Activated CD8-positive, alpha-beta memory T cell treated with anti-CD3 and anti-CD28 coated beads, Interleukin-2, amount 50 U/mL, for 4 hours (primary cell): ENCODE measurements at regions not wholly inside any gene's neighbourhood (a gene's known extent, or its start where the extent isn't known, plus 50 kb on each side); places are given as distances from the start of the nearest gene placed in this dataset.

Experiments
- DNase-seq: peaks from one replicate; pipeline ENCODE4 v3.0.0-alpha.2; 2020

GRCh38 chr5:107257885-107258520 lies 412.7 kb downstream of the EFNA5 start:
- no peak for DNase-seq

- DNase-seq = no peak
Measured at GRCh38 chr5:107254902-107255234, 415.9 kb downstream of the EFNA5 start.

GRCh38 chr5:107254214-107254901 lies 416.4 kb downstream of the EFNA5 start:
- no peak for DNase-seq

GRCh38 chr5:107253246-107253645 lies 417.5 kb downstream of the EFNA5 start:
- DNase-seq = no peak

GRCh38 chr5:107251151-107251550 lies 419.6 kb downstream of the EFNA5 start:
- no peak for DNase-seq

DNA sequence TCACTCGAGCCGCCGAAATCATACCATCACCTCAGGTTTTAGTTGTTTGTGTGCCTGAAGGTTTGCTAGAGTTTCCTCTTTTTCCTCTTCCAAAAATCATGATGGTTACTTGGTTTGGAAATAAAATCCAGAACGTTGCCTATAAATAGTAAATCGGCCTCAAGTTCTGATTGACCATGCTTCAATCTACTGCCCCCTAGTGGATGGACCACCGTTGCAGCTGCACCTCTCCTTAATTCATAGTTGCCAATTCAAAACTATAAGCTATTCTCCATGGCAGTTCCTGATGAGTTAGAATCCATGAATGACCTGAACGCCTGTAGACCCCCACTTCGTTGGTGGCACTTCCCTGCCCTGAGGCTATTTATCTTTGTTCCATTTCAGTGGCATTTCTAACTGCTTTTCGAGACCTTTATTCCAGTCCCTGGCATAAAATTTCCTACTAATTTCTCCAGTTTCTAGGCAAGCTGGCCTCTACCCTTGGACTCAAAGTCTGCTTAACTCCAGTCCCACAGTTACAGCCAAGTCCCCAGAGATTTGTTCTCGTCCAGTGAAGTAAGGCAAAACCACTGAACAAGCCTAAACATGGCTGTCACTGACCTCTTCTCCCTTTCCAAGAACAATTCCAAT lies 422.6 kb downstream of the EFNA5 start:
- peak; percentile 21 for DNase-seq

DNA sequence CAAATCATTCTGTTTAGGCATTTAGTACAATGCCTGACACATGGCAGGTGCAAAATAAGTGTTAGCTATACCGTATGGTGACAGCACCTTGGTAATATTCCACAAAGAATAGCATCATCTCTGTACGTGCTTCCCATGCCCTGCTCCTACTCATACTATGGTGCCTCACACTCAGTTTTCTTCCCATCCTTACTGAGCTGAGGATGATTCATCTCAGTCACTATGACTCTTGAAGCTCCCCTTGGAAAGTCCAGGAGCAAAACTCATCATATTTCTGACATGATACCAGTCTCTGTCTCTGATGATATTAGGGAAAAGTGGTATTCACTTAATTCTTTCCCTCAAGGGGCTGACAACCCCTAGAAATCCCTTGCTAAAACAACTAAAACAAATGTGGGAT lies 423.3 kb downstream of the EFNA5 start:
- DNase-seq = no peak

DNA sequence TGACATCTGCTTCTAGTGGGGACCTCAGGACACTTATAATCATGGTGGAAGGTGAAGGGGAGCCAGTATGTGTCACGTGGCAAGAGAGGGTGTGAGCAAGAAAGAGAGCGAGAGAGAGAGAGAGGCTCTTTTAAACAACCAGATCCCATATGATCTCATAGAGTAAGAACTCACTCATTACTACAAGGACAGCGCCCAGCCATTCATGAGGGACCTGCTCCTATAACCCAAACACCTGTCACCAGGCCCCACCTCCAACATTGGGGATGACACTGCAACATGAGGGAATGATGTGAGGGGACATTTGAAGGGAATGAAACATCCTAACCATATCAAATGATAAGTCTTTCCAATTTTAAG lies 427.5 kb downstream of the EFNA5 start:
- no peak for DNase-seq

GRCh38 chr5:107242411-107243219 lies 428.1 kb downstream of the EFNA5 start:
- no peak for DNase-seq

GRCh38 chr5:107241841-107242240 lies 428.9 kb downstream of the EFNA5 start:
- no peak for DNase-seq

- no peak for DNase-seq
Measured at GRCh38 chr5:107235167-107235566, 435.6 kb downstream of the EFNA5 start.

GRCh38 chr5:107232788-107233187 lies 437.9 kb downstream of the EFNA5 start:
- DNase-seq = no peak

DNA sequence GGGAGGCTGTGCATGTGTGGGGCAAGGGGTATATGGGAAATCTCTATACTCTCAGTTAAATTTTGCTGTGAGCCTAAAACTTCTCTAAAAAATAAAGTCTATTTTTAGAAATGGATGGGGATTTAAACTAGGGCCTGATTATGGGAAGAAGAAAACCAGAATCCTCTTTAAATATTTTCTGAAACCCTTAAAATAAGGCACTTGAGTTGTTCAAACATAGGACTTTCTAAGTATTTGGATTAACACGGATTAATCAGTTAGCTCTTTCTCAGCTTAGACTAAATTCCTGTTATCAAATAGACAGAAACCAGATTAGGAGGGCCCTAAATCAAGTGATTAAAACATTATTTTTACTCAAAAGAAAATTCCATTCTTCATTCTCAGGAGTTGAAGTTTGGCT lies 438.4 kb downstream of the EFNA5 start:
- DNase-seq = no peak

GRCh38 chr5:107231191-107231590 lies 439.5 kb downstream of the EFNA5 start:
- DNase-seq = no peak

GRCh38 chr5:107230367-107230766 lies 440.4 kb downstream of the EFNA5 start:
- no peak for DNase-seq

DNA sequence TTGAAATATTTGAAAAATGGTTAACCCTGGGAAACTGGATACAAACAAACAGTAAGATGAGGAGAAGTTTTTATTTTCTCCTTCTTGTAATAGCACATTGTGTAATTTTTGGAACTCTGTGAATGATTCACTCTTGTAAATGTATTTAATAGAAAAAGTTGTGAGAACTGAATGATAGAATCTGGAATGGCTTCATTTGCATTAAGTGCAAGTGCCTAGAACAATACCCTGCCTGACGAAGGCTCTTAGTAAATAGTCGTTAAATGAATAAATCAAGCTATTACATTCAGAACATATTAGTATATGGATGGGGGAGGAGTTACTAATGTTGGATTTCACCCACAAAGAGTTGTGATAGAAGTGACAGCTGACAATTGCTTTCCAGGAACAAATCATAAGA lies 442.5 kb downstream of the EFNA5 start:
- DNase-seq = no peak

- no peak for DNase-seq
Measured at GRCh38 chr5:107224272-107224671, 446.5 kb downstream of the EFNA5 start.

DNA sequence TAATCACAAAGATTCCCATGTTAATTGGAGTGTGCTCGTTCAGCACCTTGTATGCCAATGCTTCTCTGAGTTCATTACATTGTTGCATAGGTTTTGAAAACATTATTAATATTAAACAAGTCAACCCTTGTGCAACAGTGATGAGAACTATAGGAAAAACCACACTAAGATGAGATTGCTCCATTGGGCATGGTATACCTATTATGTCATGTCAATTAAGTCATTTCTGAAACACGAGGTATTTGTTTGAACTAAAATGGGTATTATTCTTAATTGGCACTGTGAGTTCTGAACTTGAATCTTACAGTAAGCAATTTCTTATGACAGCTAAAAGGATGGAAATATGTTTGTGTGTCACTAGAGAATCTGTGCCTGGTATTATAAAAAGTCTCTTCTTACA lies 447.7 kb downstream of the EFNA5 start:
- DNase-seq = no peak

DNA sequence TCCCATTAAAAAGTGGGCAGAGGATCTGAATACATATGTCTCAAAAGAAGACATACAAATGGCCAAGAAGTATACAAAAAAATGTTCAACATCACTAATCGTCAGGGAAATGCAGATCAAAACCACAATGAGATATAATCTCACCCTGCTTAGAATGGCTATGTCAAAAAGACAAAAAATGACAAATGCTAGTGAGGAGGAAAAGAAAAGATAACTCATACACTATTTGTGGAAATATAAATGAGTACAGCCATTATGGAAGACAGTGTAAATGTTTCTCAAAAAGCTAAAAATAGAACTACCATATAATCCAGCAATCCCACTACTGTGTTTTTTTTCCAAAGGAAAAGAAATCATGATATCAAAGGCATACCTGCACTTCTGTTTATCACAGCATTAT lies 450.7 kb downstream of the EFNA5 start:
- no peak for DNase-seq

GRCh38 chr5:107218457-107219193 lies 452.1 kb downstream of the EFNA5 start:
- DNase-seq = no peak

- DNase-seq = no peak
Measured at GRCh38 chr5:107217721-107218130, 453.0 kb downstream of the EFNA5 start.

DNA sequence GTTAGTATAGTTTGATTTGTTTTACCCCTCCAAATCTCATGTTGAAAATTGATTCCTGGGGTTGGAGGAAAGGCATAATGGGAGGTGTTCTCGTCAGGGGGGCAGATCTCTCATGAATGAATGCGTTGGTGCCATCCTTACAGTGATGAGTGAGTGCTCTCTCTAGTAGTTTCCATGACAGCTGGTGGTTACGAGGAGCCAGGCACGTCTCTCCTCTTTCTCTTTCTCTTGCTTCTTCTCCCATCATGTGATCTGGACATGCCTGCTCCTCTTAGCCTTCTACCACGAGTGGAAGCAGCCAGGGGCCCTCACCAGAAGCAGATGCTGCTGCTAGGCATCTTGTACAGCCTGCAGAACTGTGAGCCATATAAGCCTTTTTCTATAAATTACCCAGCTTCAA lies 454.1 kb downstream of the EFNA5 start:
- DNase-seq = no peak

GRCh38 chr5:107215611-107216010 lies 455.1 kb downstream of the EFNA5 start:
- no peak for DNase-seq
